ENCODE measurements at regions not wholly inside any gene's neighbourhood (a gene's known extent, or its start where the extent isn't known, plus 50 kb on each side); places are given as distances from the start of the nearest gene placed in this dataset.
"Not testable (repeated sequence)": the region's sequence is repeated elsewhere in the genome, so short reads cannot be mapped to it uniquely, and the experiment has no call there.

DNA sequence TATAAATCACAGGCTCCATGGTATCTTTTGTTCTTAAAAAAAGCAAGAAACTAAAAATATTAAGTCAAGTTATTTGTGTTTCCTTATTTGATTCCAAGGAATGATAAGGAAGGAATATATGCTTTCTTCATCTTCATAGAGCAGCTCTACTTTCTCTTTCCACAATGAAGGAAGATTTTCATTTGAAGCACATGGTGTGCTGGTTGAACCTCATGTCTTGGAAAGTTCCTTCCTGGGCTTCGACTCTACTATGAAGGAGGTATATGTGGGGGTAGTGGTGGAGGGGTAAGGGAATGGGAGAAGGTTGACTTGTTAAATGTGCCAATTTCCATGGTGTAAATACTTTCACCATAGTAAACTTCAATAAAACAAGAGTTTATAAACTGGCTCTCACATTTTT, 698.0 kb downstream of the CETN3 start:
- DNase-seq: no peak

DNA sequence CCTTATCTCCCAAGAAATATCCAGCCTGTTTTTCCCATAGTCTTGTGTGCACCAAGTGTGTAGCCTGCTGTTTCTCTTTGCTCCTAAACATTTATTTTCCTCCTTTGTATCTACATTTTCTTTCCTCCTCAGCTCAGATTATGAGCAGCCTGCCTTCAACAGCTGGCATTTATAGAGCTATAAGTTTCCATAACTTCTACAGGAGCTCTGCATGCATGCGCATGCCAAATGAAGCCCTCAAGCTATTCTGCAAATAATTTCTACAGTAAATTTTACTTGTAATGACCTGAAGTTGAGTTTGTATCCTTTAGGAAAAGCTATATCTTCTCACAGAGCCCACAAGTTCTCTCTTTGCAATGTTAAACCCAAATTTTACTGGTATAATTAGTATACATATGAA, 699.5 kb downstream of the CETN3 start:
- no peak for DNase-seq

GRCh38 chr5:89707891-89708290, 701.7 kb downstream of the CETN3 start:
- peak; percentile 32 for DNase-seq

DNA sequence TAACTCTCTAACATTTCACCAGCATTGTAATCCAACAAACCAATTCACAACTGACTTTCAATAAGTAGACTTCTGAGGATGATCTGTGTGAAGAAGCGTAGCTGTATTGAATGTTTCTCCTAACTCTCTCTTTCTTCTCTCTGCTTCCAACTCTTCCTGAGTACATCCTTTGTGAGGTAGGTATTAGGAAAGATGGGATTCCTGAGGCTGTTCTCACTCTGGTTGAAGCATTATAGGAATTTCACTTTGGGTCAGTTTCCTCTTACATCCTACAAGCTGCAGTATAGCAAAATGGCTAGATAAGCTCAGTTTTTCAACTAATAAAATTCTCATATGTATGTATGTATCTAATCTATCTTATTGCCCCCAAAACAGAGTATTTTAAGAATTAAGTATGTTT, 702.8 kb downstream of the CETN3 start:
- DNase-seq: no peak

- DNase-seq: no peak
These were observed 705.7 kb downstream of the CETN3 start for GRCh38 chr5:89703817-89704216.

GRCh38 chr5:89698028-89698427, 711.5 kb downstream of the CETN3 start:
- DNase-seq: no peak

- DNase-seq: no peak
These were observed 712.0 kb downstream of the CETN3 start for GRCh38 chr5:89697581-89697980.

- DNase-seq: no peak
These were observed 714.2 kb downstream of the CETN3 start for GRCh38 chr5:89695371-89695770.

- DNase-seq: no peak
These were observed 715.5 kb downstream of the CETN3 start for GRCh38 chr5:89694026-89694550.

DNA sequence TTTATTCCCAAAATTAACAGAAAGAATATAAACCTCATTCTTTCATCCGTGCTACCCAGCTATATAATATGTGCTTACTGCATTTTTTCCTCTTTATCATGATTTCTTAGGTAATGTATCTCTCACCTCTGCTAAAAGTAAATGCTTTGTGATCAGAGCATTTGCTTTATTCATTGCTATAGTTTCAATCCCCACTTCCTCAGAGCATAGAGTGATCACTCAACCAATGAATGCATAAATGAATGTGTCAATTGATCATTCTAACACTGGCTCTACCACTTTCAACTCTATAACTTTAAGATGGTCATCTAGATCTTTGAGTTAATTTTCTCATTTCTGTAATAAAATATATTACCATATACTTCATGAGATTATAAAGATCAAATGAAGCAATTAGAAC, 719.2 kb downstream of the CETN3 start:
- no peak for DNase-seq

- DNase-seq: peak; percentile 1
These were observed 723.3 kb downstream of the CETN3 start for GRCh38 chr5:89686081-89686765.

DNA sequence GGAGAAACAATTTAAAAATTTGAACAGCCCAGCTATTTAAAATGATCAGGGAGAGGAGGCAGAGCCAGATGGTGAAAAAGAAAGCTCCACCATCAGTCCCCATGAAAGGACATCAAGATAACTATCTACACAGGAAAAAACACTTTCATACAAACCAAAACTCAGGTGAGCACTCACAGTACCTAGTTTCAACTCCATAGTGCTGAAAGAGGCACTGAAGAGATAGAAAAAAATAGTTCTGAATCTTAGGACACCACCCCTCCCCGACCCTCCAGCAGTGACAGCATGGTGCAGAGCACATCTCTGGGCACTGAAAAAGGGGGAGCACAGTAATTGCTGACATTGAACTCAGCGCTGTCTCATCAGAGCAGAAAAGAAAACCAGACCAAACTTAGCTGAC, 732.9 kb downstream of the CETN3 start:
- no peak for DNase-seq

GRCh38 chr5:89673019-89673418, 736.5 kb downstream of the CETN3 start:
- DNase-seq: no peak

- no peak for DNase-seq
These were observed 740.7 kb downstream of the CETN3 start for GRCh38 chr5:89668821-89669220.

DNA sequence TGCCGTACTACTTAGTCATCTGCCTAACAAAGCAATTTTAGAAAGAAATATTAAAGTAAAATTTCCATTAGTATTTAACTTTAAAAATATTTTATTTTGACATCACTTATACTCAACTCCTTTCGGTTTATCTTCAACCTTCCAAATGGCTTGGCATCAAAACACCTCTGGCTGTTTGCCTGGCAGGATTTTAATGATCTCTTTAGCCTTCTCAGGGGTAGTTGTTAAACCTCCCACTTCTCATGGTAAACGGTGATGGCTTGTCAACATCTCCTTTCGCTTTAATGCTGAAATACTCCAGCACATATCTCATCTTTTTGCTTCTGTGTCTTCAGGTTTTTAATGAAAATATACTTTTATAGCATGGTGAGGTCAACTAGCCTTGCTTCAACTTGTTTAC, 747.1 kb downstream of the CETN3 start:
- DNase-seq: no peak

- no peak for DNase-seq
These were observed 755.9 kb upstream of the MEF2C start for GRCh38 chr5:89638871-89639270.

- not testable (repeated sequence) for DNase-seq
These were observed 751.2 kb upstream of the MEF2C start for GRCh38 chr5:89634176-89634575.

DNA sequence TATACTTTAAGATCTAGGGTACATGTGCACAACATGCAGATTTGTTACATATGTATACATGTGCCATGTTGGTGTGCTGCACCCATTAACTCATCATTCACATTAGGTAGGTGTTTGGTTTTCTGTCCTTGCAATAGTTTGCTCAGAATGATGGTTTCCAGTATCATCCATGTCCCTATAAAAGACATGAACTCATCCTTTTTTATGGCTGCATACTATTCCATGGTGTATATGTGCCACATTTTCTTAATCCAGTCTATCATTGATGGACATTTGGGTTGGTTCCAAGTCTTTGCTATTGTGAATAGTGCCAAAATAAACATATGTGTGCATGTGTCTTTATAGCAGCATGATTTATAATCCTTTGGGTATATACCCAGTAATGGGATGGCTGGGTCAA, 747.1 kb upstream of the MEF2C start:
- DNase-seq: not testable (repeated sequence)

- DNase-seq: no peak
These were observed 746.1 kb upstream of the MEF2C start for GRCh38 chr5:89628876-89629635.

DNA sequence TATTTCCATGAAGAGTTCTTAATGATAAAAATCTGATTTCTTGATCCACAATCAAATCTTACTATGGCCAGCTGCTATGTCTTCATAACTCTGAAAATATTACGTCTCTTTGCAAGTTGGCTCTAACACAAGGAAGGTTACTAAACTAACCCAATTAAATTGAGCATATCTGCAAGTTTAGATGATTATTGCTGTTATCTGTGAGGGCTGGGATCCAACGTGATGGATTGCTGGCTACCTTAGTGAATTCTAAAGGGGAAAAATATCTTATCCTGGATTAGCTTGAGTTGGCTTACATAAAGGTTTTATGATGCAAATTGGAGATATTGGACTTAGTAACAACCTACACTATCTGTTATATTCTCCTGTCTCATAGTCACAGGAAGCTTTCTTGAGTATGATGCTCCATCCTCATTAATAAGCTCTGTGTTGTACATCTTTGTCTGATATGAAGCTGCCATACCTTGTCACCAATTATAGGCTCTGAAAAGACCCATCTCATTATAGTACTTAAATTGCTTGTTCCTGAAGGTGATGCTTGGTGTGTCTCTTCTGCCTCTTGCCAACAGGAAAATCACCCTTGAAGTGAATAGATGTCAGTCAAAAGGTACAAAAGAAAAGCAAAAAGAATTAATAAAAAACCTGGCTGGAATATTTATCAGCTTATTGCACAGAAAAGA, 733.0 kb upstream of the MEF2C start:
- DNase-seq: no peak

- DNase-seq: no peak
These were observed 730.4 kb upstream of the MEF2C start for GRCh38 chr5:89613222-89613956.

DNA sequence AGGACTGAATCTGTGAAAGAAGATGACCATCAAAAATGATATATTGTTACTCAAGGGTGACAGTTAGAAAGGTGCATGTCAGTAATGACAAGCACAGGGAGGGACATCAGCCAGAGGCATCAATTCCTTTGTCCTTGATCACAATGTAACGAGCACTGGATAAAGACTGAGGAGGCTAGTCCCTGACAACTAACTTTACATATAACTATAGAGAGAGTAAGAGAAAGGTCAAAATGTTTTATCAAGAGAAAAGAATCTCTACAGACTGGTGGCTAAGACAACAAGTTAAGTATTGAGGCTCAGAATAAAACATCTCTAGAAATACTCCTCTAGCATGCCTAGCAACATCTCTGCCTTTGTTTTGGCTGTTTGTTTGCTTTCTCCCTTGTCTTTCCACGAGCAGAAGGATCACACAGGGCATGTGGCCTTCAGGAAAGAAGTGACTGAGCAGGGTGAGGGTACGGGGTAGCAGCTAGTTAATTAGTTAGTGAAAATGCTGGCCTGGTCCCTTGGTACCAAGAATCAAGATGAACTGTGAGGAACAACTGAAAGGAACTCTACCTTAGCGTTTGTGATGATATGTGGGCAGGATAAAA, 724.1 kb upstream of the MEF2C start:
- DNase-seq: no peak

DNA sequence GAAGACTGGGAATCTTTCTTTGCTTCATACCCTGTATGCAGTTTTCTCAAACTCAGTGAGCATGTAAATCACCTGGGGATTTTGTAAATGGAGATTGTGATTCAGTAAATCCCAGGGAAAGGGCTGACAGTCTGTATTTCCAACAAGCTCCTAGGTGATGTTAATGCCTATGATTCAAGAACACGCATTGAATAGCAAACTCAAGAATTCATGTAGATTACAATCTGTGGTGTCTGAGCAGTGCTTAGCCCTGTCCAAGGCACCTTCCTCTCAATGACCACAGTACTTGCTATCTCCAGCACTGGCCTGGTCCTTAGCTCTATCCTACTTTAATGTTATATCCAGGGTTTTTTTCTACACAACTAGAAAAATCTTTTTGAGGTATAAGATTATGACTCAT, 721.4 kb upstream of the MEF2C start:
- DNase-seq: no peak

Measured in hematopoietic multipotent progenitor cell treated with erythropoietin and hydrocortisone succinate and interleukin-3 and kit ligand, for 6 days (in vitro differentiated cells).